OCI-LY7 (cell line): ENCODE measurements at regions not wholly inside any gene's neighbourhood (a gene's known extent, or its start where the extent isn't known, plus 50 kb on each side); places are given as distances from the start of the nearest gene placed in this dataset.

ENCODE experiments used
- BruUV-seq: library from RNA; stranded (reverse); fragments of 400-500 nt; replicated peaks from 2 replicates; lab custom pipeline; 2021; lab: Mats Ljungman, UMichigan
- CTCF ChIA-PET: fragments of 300-600 bp; sonication (Branson Sonifier 250); formaldehyde crosslinking; loops from one replicate; lab custom pipeline; 2022; ENCODE audit warnings: antibody characterized with exemption; ENCODE audit not compliant: unreplicated experiment; lab: Charles Lee
- POLR2A ChIA-PET: fragments of 300-600 bp; sonication (Branson Sonifier 250); formaldehyde crosslinking; loops from one replicate; lab custom pipeline; 2022; ENCODE audit warnings: antibody characterized with exemption; lab: Charles Lee
- DNase-seq: peaks from one replicate; pipeline ENCODE4 v3.0.0-alpha.2; 2015; ENCODE audit warnings: low spot score
- H2AFZ ChIP-seq: fragments of 200-600 bp; sonication (generic), shearing (Covaris generic); 2 replicates; pipeline ENCODE4 v1.6.1; 2014; ENCODE audit warnings: mild to moderate bottlenecking, antibody characterized with exemption, low read length, moderate library complexity
- H3K27ac ChIP-seq: fragments of 200-600 bp; sonication (generic); 2 replicates; pipeline ENCODE4 v1.5.1; 2014; ENCODE audit warnings: mixed run types, low read depth, mild to moderate bottlenecking, moderate library complexity, low read length, inconsistent platforms; ENCODE audit not compliant: poor library complexity, severe bottlenecking
- H3K36me3 ChIP-seq: fragments of 200-600 bp; sonication (generic); 2 replicates; pipeline ENCODE4 v1.6.1; 2014; ENCODE audit warnings: mild to moderate bottlenecking, antibody characterized with exemption, low read length, moderate library complexity, mixed read lengths; ENCODE audit not compliant: insufficient read depth
- H3K4me1 ChIP-seq: fragments of 200-600 bp; sonication (generic); 2 replicates; pipeline ENCODE4 v1.5.1; 2014; ENCODE audit warnings: mild to moderate bottlenecking, low read length; ENCODE audit not compliant: insufficient read depth, poor library complexity, severe bottlenecking
- H3K4me2 ChIP-seq: fragments of 200-600 bp; sonication (generic); 2 replicates; pipeline ENCODE4 v1.6.1; 2014; ENCODE audit warnings: mild to moderate bottlenecking, low read length
- H3K4me3 ChIP-seq: fragments of 200-600 bp; sonication (generic); 2 replicates; pipeline ENCODE4 v1.5.1; 2014; ENCODE audit warnings: mild to moderate bottlenecking, low read depth, low read length; ENCODE audit not compliant: poor library complexity, severe bottlenecking
- H3K79me2 ChIP-seq: fragments of 200-600 bp; sonication (generic); 2 replicates; pipeline ENCODE4 v1.6.1; 2016; ENCODE audit warnings: low read depth, mild to moderate bottlenecking, low read length, moderate library complexity, mixed read lengths; ENCODE audit not compliant: insufficient read depth
- H3K9me2 ChIP-seq: fragments of 200-600 bp; sonication (generic); 2 replicates; pipeline ENCODE4 v1.6.1; 2016; ENCODE audit warnings: mild to moderate bottlenecking, low read length, mixed read lengths; ENCODE audit not compliant: insufficient read depth
- H3K9me3 ChIP-seq: fragments of 200-600 bp; sonication (generic); 2 replicates; pipeline ENCODE4 v1.6.1; 2014; ENCODE audit warnings: mild to moderate bottlenecking, mixed run types, low read length, mixed read lengths
- H4K20me1 ChIP-seq: fragments of 200-600 bp; sonication (generic); 2 replicates; pipeline ENCODE4 v1.6.1; 2014; ENCODE audit warnings: mild to moderate bottlenecking, antibody characterized with exemption, low read length, moderate library complexity, mixed read lengths; ENCODE audit not compliant: insufficient read depth
- CTCF ChIP-seq: fragments of 200-600 bp; sonication (generic); conservative IDR thresholded peaks from 2 replicates; pipeline ENCODE4 v1.5.1; 2014; ENCODE audit warnings: mild to moderate bottlenecking, antibody characterized with exemption, low read length, moderate library complexity, mixed read lengths
- EZH2phosphoT487 ChIP-seq: fragments of 200-600 bp; sonication (generic); IDR thresholded peaks from 2 replicates; pipeline ENCODE4 v1.6.1; 2018; ENCODE audit warnings: low read depth, borderline replicate concordance, mild to moderate bottlenecking, mixed run types, antibody characterized with exemption, low read length, moderate library complexity, mixed read lengths
- intact Hi-C: fragments of 100-400 bp; cut with micrococcal nuclease; formaldehyde crosslinking; loops from one replicate; pipeline ENCODE4 v1.10.0; 2022; ENCODE audit not compliant: unreplicated experiment

GRCh38 chr5:34511063-34511462 lies 145.1 kb upstream of the RAI14 start:
- ChIA-PET POLR2A (interaction anchor here (0.7 to 1.1 kb wide), 2 partner anchors 387 to 563 kb away, joined by 3 read pairs; no protein-coding TSS in a partner anchor), CTCF (no interaction called here)
- Histone ChIP-seq H3K9me3 (no peaks in the 10 kb centered on the region), H3K4me1 (no peaks in the 10 kb centered on the region), H3K36me3 (no peaks in the 10 kb centered on the region), H3K79me2 (no peaks in the 10 kb centered on the region), H3K4me2 (no peak overlapping the region), H3K9me2 (no peaks in the 10 kb centered on the region), H3K4me3 (no peak overlapping the region), H3K27ac (no peak overlapping the region), H2AFZ (no peak overlapping the region), H4K20me1 (no peaks in the 10 kb centered on the region)
- TF ChIP-seq EZH2phosphoT487 (no peak), CTCF (no peak)
- no TSS peak for BruUV-seq
- intact Hi-C loops, result no loop called here
- DNase-seq, result no peak

DNA sequence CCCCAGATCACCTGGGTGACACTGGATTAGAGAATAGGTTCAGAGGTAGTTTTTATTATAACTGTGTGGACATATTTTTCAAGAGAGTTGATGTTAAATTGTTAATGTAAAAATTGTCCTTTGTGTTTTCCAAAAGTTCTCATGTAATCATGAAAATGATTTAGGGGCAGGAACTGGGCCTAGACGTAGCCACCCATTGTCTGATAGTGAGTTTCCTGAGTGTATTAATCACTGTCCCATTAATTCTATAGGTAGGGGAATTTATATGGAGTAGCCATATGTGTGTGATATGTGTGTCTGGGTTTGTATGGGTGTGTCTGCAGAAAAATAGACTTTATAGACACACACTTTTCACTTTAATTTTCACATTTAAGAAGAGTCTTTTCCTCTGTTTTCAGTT lies 144.6 kb upstream of the RAI14 start:
- no peaks in the 10 kb centered on the region for H3K36me3 ChIP-seq
- H3K4me1 ChIP-seq, result no peaks in the 10 kb centered on the region
- no peak overlapping the region for H3K4me3 ChIP-seq
- DNase-seq, result no peak
- no peak overlapping the region for H2AFZ ChIP-seq
- no peaks in the 10 kb centered on the region for H3K79me2 ChIP-seq
- intact Hi-C loops, result no loop called here
- no peaks in the 10 kb centered on the region for H3K9me3 ChIP-seq
- TF ChIP-seq EZH2phosphoT487 (no peak), CTCF (no peak)
- H3K4me2 ChIP-seq, result no peak overlapping the region
- ChIA-PET POLR2A (interaction anchor here (1.1 kb wide), 1 partner anchor 386 kb away, joined by 3 read pairs; no protein-coding TSS in a partner anchor), CTCF (no interaction called here)
- no peaks in the 10 kb centered on the region for H3K9me2 ChIP-seq
- BruUV-seq, result no TSS peak
- no peaks in the 10 kb centered on the region for H4K20me1 ChIP-seq
- no peak overlapping the region for H3K27ac ChIP-seq

DNA sequence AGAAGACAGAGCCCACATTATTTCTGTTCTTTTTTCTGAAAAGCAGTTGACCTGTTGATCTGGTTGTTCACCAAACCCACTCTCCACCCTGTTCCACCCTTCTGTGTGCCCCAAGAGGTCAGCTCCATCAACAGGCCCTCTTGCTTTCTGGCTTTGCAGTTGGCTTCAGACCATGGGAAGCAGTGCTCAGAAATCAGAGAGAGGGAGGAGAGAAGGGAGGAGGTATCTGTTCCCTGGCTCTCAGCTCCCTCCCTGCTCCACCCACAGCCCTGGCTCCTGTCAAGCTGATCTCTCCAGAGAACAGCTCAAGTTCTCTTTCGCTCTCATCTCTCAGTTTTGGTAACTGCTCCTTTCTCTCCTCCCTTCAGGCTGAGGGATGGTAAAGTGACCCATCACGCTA lies 144.2 kb upstream of the RAI14 start:
- DNase-seq, result no peak
- no peaks in the 10 kb centered on the region for H3K9me2 ChIP-seq
- no peak overlapping the region for H3K27ac ChIP-seq
- ChIA-PET POLR2A (interaction anchor here (0.7 kb wide), 1 partner anchor 244 kb away, joined by 4 read pairs; no protein-coding TSS in a partner anchor), CTCF (no interaction called here)
- TF ChIP-seq EZH2phosphoT487 (no peak), CTCF (no peak)
- no peak overlapping the region for H3K4me3 ChIP-seq
- H3K4me2 ChIP-seq, result no peak overlapping the region
- no peaks in the 10 kb centered on the region for H3K79me2 ChIP-seq
- intact Hi-C loops, result no loop called here
- no peaks in the 10 kb centered on the region for H3K9me3 ChIP-seq
- H3K36me3 ChIP-seq, result no peaks in the 10 kb centered on the region
- no peaks in the 10 kb centered on the region for H4K20me1 ChIP-seq
- no peak overlapping the region for H2AFZ ChIP-seq
- BruUV-seq, result no TSS peak
- H3K4me1 ChIP-seq, result no peaks in the 10 kb centered on the region
